Stimulated activated CD8-positive, alpha-beta memory T cell treated with anti-CD3 and anti-CD28 coated beads, Interleukin-7, amount 100 ng/mL, for 1 hour (primary cell): ENCODE measurements at regions not wholly inside any gene's neighbourhood (a gene's known extent, or its start where the extent isn't known, plus 50 kb on each side); places are given as distances from the start of the nearest gene placed in this dataset.

ENCODE experiments used
- DNase-seq, 2 donors: peaks; one replicate each; pipeline ENCODE4 v3.0.0-alpha.2; 2020; ENCODE audit warnings: low read depth in 2 of 2

- DNase-seq = no peak
Measured at GRCh38 chr11:123378096-123378495, 52.0 kb upstream of the GRAMD1B start.

GRCh38 chr11:123377355-123377754 lies 52.7 kb upstream of the GRAMD1B start:
- no peak for DNase-seq

GRCh38 chr11:123375832-123376231 lies 54.2 kb upstream of the GRAMD1B start:
- DNase-seq = no peak

- no peak for DNase-seq
Measured at GRCh38 chr11:123374622-123374968, 55.5 kb upstream of the GRAMD1B start.

- no peak for DNase-seq
Measured at GRCh38 chr11:123373754-123374621, 56.1 kb upstream of the GRAMD1B start.

GRCh38 chr11:123371506-123372297 lies 58.4 kb upstream of the GRAMD1B start:
- no peak for DNase-seq

GRCh38 chr11:123366924-123367323 lies 63.1 kb upstream of the GRAMD1B start:
- DNase-seq = no peak

GRCh38 chr11:123365955-123366354 lies 64.1 kb upstream of the GRAMD1B start:
- DNase-seq = no peak

- DNase-seq = no peak
Measured at GRCh38 chr11:123364080-123364479, 66.0 kb upstream of the GRAMD1B start.

- DNase-seq = no peak
Measured at GRCh38 chr11:123363556-123363955, 66.5 kb upstream of the GRAMD1B start.

- DNase-seq = no peak
Measured at GRCh38 chr11:123362941-123363340, 67.1 kb upstream of the GRAMD1B start.

GRCh38 chr11:123362186-123362585 lies 67.9 kb upstream of the GRAMD1B start:
- DNase-seq = no peak

- no peak for DNase-seq
Measured at GRCh38 chr11:123361110-123361509, 69.0 kb upstream of the GRAMD1B start.

- no peak for DNase-seq
Measured at GRCh38 chr11:123360267-123360936, 69.7 kb upstream of the GRAMD1B start.

GRCh38 chr11:123357990-123358827 lies 71.9 kb upstream of the GRAMD1B start:
- DNase-seq = no peak

GRCh38 chr11:123357353-123357989 lies 72.6 kb upstream of the GRAMD1B start:
- no peak for DNase-seq

GRCh38 chr11:123356539-123356938 lies 73.5 kb upstream of the GRAMD1B start:
- DNase-seq = no peak

- DNase-seq = no peak
Measured at GRCh38 chr11:123354371-123354975, 75.6 kb upstream of the GRAMD1B start.

GRCh38 chr11:123351375-123351774 lies 78.7 kb upstream of the GRAMD1B start:
- DNase-seq = no peak

- DNase-seq = no peak
Measured at GRCh38 chr11:123349382-123349781, 80.7 kb upstream of the GRAMD1B start.
